ENCODE measurements at regions not wholly inside any gene's neighbourhood (a gene's known extent, or its start where the extent isn't known, plus 50 kb on each side); places are given as distances from the start of the nearest gene placed in this dataset.

- no peak for TF ChIP-seq EZH2phosphoT487 (conservative IDR thresholded peaks at IDR 0.05; ENCODE audit: low read length)
- TF ChIP-seq, protein P1, sequence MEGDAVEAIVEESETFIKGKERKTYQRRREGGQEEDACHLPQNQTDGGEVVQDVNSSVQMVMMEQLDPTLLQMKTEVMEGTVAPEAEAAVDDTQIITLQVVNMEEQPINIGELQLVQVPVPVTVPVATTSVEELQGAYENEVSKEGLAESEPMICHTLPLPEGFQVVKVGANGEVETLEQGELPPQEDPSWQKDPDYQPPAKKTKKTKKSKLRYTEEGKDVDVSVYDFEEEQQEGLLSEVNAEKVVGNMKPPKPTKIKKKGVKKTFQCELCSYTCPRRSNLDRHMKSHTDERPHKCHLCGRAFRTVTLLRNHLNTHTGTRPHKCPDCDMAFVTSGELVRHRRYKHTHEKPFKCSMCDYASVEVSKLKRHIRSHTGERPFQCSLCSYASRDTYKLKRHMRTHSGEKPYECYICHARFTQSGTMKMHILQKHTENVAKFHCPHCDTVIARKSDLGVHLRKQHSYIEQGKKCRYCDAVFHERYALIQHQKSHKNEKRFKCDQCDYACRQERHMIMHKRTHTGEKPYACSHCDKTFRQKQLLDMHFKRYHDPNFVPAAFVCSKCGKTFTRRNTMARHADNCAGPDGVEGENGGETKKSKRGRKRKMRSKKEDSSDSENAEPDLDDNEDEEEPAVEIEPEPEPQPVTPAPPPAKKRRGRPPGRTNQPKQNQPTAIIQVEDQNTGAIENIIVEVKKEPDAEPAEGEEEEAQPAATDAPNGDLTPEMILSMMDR (IDR thresholded peaks at IDR 0.05; ENCODE audit: insufficient read depth, low read length, poor library complexity, severe bottlenecking) = no peak
- H3K4me3 ChIP-seq (ENCODE audit: insufficient read depth, low read length, poor library complexity, severe bottlenecking) = no peak overlapping the region
- no peaks in the 10 kb centered on the region for H3K36me3 ChIP-seq (ENCODE audit: low read length)
- H3K9ac ChIP-seq (ENCODE audit: low read length) = no peak overlapping the region
- no peaks in the 10 kb centered on the region for H4K20me1 ChIP-seq (ENCODE audit: low read depth, low read length)
- H3F3A ChIP-seq (ENCODE audit: insufficient read depth) = no peaks in the 10 kb centered on the region
- H3K9me2 ChIP-seq (replicated peaks; ENCODE audit: insufficient read depth, low read length) = no peaks in the 10 kb centered on the region
- H2AFZ ChIP-seq (ENCODE audit: low read depth, low read length, severe bottlenecking) = no peak overlapping the region
- no peaks in the 10 kb centered on the region for H3K79me2 ChIP-seq (ENCODE audit: insufficient read depth, low read length)
- no peaks in the 10 kb centered on the region for H3K27me3 ChIP-seq (ENCODE audit: low read length)
- H3K9me3 ChIP-seq (ENCODE audit: insufficient read depth, low read length) = no peaks in the 10 kb centered on the region
- no peak overlapping the region for H3K4me2 ChIP-seq (ENCODE audit: low read depth, low read length, poor library complexity, severe bottlenecking)
- no peak overlapping the region for H3K27ac ChIP-seq (ENCODE audit: low read depth, low read length)
Measured at GRCh38 chr17:70621566-70621965, 452.2 kb downstream of the KCNJ2 start.

DNA sequence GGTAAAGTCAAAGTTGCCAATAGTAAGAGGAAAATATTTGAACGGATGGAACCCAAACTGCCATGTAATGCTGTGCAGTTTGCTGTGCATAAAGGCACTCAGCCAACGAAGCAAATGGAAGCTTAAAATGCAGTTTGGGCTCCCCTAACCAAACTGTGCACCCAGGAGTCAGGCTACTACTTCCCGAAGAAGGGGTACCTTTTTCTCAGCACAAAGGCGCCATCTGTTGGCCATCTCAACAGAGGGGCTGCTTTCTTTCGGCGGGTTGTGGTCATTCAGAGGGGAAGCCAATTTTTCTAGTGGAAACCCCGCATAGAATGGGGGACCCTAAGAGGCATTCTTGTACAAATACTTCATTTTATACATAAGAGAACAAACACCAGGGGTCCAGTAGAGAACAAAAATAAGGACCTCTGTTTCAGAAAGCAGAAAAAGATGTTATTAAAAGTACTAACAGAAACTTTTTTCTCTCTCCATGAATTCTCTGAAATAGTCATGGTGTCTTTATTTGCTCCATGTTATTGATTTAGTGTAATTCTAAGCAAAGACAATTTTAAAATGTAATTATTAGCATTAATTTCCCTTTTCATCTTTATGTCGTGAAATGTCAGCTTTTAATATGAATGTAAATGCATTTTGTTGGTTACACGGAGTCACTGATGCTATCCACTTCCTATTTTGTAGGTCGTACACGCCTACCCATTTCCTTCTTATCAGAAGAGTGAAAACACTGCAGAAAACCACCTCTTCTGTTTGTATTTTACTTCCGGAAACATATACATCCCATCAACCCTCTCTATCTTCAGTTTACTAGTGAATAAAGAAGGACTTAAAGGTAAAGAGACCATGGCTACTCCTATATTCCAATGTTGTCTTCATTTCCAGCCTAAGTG is 453.3 kb downstream of the KCNJ2 start:
- Histone ChIP-seq H3K27me3 (ENCODE audit: low read length) (no peaks in the 10 kb centered on the region), H3K4me3 (ENCODE audit: insufficient read depth, low read length, poor library complexity, severe bottlenecking) (no peak overlapping the region), H3K9me2 (replicated peaks; ENCODE audit: insufficient read depth, low read length) (no peaks in the 10 kb centered on the region), H3K36me3 (ENCODE audit: low read length) (no peaks in the 10 kb centered on the region), H2AFZ (ENCODE audit: low read depth, low read length, severe bottlenecking) (peak overlapping the region; percentile 76), H3K9ac (ENCODE audit: low read length) (no peak overlapping the region), H4K20me1 (ENCODE audit: low read depth, low read length) (no peaks in the 10 kb centered on the region), H3K27ac (ENCODE audit: low read depth, low read length) (no peak overlapping the region), H3K79me2 (ENCODE audit: insufficient read depth, low read length) (no peaks in the 10 kb centered on the region), H3K9me3 (ENCODE audit: insufficient read depth, low read length) (no peaks in the 10 kb centered on the region), H3F3A (ENCODE audit: insufficient read depth) (no peaks in the 10 kb centered on the region), H3K4me2 (ENCODE audit: low read depth, low read length, poor library complexity, severe bottlenecking) (peak overlapping the region; percentile 41)
- TF ChIP-seq, protein P1 (IDR thresholded peaks at IDR 0.05; ENCODE audit: insufficient read depth, low read length, poor library complexity, severe bottlenecking) = peak; percentile 52
- no peak for TF ChIP-seq EZH2phosphoT487 (conservative IDR thresholded peaks at IDR 0.05; ENCODE audit: low read length)

DNA sequence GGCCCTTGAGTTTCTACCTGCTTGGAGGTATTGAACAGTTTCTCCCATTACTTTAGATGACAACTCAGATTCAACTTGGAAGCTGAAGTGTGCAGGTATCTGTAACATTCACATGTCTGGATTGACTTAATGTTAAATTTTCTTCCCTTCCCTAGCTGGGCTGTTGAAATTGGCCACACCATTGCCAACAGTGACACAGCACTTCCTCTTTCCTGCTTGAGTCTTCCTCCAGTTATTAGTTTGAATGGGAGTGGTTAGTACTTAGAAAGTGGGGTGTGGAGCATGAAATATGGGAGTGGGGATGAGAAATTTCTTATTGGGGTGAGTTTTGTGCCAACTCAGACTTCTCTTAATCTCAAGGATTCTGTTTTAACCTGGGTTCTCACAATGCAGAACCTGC is 454.9 kb downstream of the KCNJ2 start:
- Histone ChIP-seq H4K20me1 (ENCODE audit: low read depth, low read length) (no peaks in the 10 kb centered on the region), H3K9ac (ENCODE audit: low read length) (no peak overlapping the region), H3K27me3 (ENCODE audit: low read length) (no peaks in the 10 kb centered on the region), H3K36me3 (ENCODE audit: low read length) (no peaks in the 10 kb centered on the region), H3K27ac (ENCODE audit: low read depth, low read length) (no peak overlapping the region), H3K9me3 (ENCODE audit: insufficient read depth, low read length) (no peaks in the 10 kb centered on the region), H3K4me2 (ENCODE audit: low read depth, low read length, poor library complexity, severe bottlenecking) (no peak overlapping the region), H3K9me2 (replicated peaks; ENCODE audit: insufficient read depth, low read length) (no peaks in the 10 kb centered on the region), H3F3A (ENCODE audit: insufficient read depth) (no peaks in the 10 kb centered on the region), H3K79me2 (ENCODE audit: insufficient read depth, low read length) (no peaks in the 10 kb centered on the region), H2AFZ (ENCODE audit: low read depth, low read length, severe bottlenecking) (no peak overlapping the region), H3K4me3 (ENCODE audit: insufficient read depth, low read length, poor library complexity, severe bottlenecking) (no peak overlapping the region)
- TF ChIP-seq, protein P1 (IDR thresholded peaks at IDR 0.05; ENCODE audit: insufficient read depth, low read length, poor library complexity, severe bottlenecking) = no peak
- TF ChIP-seq EZH2phosphoT487 (conservative IDR thresholded peaks at IDR 0.05; ENCODE audit: low read length) = no peak
